H1 (cell line): ENCODE measurements at regions not wholly inside any gene's neighbourhood (a gene's known extent, or its start where the extent isn't known, plus 50 kb on each side); places are given as distances from the start of the nearest gene placed in this dataset.

ENCODE experiments used
- CTCF ChIA-PET: fragments of 300-600 bp; sonication (Branson Sonifier 250); formaldehyde crosslinking; loops from one replicate; lab custom pipeline; 2021; ENCODE audit not compliant: partially characterized antibody; lab: Charles Lee
- POLR2A ChIA-PET: fragments of 300-600 bp; sonication (Branson Sonifier 250); formaldehyde crosslinking; loops from one replicate; lab custom pipeline; 2021; ENCODE audit warnings: inconsistent platforms; ENCODE audit not compliant: partially characterized antibody; lab: Charles Lee
- DNase-seq, 2 experiments: peaks; one replicate each; pipeline versions ENCODE4 v3.0.0 to v3.0.0-alpha.2; 2010 to 2022; ENCODE audit warnings: low spot score in 2 of 2, low read depth in 1 of 2, mixed read lengths in 1 of 2
- FAIRE-seq: peaks from 2 replicates; lab custom pipeline; 2011; peaks lifted over from hg19 to GRCh38; lab: Jason Lieb, UNC
- H2AFZ ChIP-seq: 2 replicates; pipeline ENCODE4 v1.8.1; 2012; ENCODE audit warnings: low read length, inconsistent platforms
- H2AK5ac ChIP-seq: 2 replicates; pipeline ENCODE4 v1.6.1; 2013; ENCODE audit warnings: low read depth, low read length
- H2BK120ac ChIP-seq: replicated peaks from 2 replicates; pipeline ENCODE3; 2013; ENCODE audit warnings: low read depth, low read length, inconsistent platforms
- H2BK12ac ChIP-seq: 2 replicates; pipeline ENCODE4 v1.6.1; 2013; ENCODE audit warnings: low read depth, low read length
- H2BK15ac ChIP-seq: 2 replicates; pipeline ENCODE4 v1.6.1; 2013; ENCODE audit warnings: low read length
- H2BK20ac ChIP-seq: 2 replicates; pipeline ENCODE4 v1.6.1; 2013; ENCODE audit warnings: low read length
- H2BK5ac ChIP-seq: 2 replicates; pipeline ENCODE4 v1.6.1; 2013; ENCODE audit warnings: low read depth, low read length
- H3K14ac ChIP-seq: 2 replicates; pipeline ENCODE4 v1.6.1; 2013; ENCODE audit warnings: inconsistent platforms; ENCODE audit not compliant: insufficient read length
- H3K18ac ChIP-seq: 2 replicates; pipeline ENCODE4 v1.6.1; 2013; ENCODE audit warnings: low read length; ENCODE audit errors: extremely low read depth
- H3K23ac ChIP-seq: 2 replicates; pipeline ENCODE4 v1.6.1; 2013; ENCODE audit warnings: inconsistent platforms; ENCODE audit not compliant: insufficient read length
- H3K23me2 ChIP-seq: 2 replicates; pipeline ENCODE4 v1.6.1; 2013; ENCODE audit warnings: low read depth, low read length
- H3K27ac ChIP-seq: 2 replicates; pipeline ENCODE4 v1.6.1; 2011; ENCODE audit warnings: low read depth, low read length, inconsistent platforms
- H3K27me3 ChIP-seq, 4 experiments: replicated peaks in 1 of 4; 1 replicate in 1 of 4; 2 replicates in 3 of 4; pipeline versions ENCODE4 v1.6.1 to v1.8.1; 2011 to 2013; ENCODE audit warnings: low read length in 3 of 4, mild to moderate bottlenecking in 3 of 4, inconsistent platforms in 2 of 4, mixed read lengths in 2 of 4, moderate library complexity in 1 of 4; ENCODE audit not compliant: control insufficient read depth in 3 of 4, insufficient read depth in 3 of 4; ENCODE audit errors: extremely low read depth in 1 of 4
- H3K36me3 ChIP-seq, 4 experiments: 2 replicates each; pipeline versions ENCODE4 v1.6.1 to v1.8.1; 2011 to 2013; ENCODE audit warnings: mild to moderate bottlenecking in 4 of 4, low read length in 3 of 4, moderate library complexity in 2 of 4, control low read depth in 1 of 4, inconsistent platforms in 1 of 4; ENCODE audit not compliant: insufficient read depth in 4 of 4, control insufficient read depth in 2 of 4
- H3K4ac ChIP-seq: replicated peaks from 2 replicates; pipeline ENCODE3; 2013; ENCODE audit warnings: low read length, low read depth, mixed read lengths, inconsistent platforms; ENCODE audit not compliant: insufficient read length
- H3K4me1 ChIP-seq, 4 experiments: replicated peaks in 1 of 4; 1 replicate in 1 of 4; 2 replicates in 3 of 4; pipeline versions ENCODE4 v1.6.1 to v1.8.1; 2011 to 2013; ENCODE audit warnings: low read length in 3 of 4, inconsistent platforms in 2 of 4, mixed read lengths in 1 of 4; ENCODE audit not compliant: insufficient read depth in 4 of 4, control insufficient read depth in 3 of 4
- H3K4me2 ChIP-seq, 2 experiments: 2 replicates each; pipeline versions ENCODE4 v1.6.1 to v1.8.1; 2011 to 2013; ENCODE audit warnings: low read depth in 2 of 2, low read length in 2 of 2, control low read depth in 1 of 2, inconsistent platforms in 1 of 2, mild to moderate bottlenecking in 1 of 2; ENCODE audit not compliant: insufficient read depth in 1 of 2
- H3K4me3 ChIP-seq, 4 experiments: fragments of 200-600, 300-600 bp in 1 of 4; sonication (generic), shearing (Covaris generic), sonication (Bioruptor Twin) in 1 of 4; 2 replicates each; pipeline versions ENCODE4 v1.5.1 to v1.8.1; 2011 to 2016; ENCODE audit warnings: low read length in 4 of 4, low read depth in 3 of 4, control low read depth in 2 of 4, inconsistent platforms in 2 of 4, mild to moderate bottlenecking in 2 of 4, mixed read lengths in 1 of 4, moderate library complexity in 1 of 4; ENCODE audit not compliant: insufficient read depth in 2 of 4; ENCODE audit errors: extremely low read depth in 1 of 4
- H3K56ac ChIP-seq: replicated peaks from 2 replicates; pipeline ENCODE3; 2013; ENCODE audit warnings: low read depth, mild to moderate bottlenecking, mixed read lengths, low read length, inconsistent platforms; ENCODE audit not compliant: insufficient read length
- H3K79me1 ChIP-seq: 2 replicates; pipeline ENCODE4 v1.6.1; 2013; ENCODE audit warnings: low read depth, low read length, control low read depth
- H3K79me2 ChIP-seq, 2 experiments: 2 replicates each; pipeline versions ENCODE4 v1.6.1 to v1.8.1; 2012 to 2013; ENCODE audit warnings: low read length in 2 of 2, mild to moderate bottlenecking in 2 of 2, inconsistent platforms in 1 of 2; ENCODE audit not compliant: insufficient read depth in 2 of 2, control insufficient read depth in 1 of 2
- H3K9ac ChIP-seq, 4 experiments: replicated peaks in 1 of 4; 1 replicate in 1 of 4; 2 replicates in 3 of 4; pipeline versions ENCODE4 v1.6.1 to v1.8.1; 2011 to 2013; ENCODE audit warnings: low read depth in 3 of 4, low read length in 3 of 4, control low read depth in 2 of 4, mild to moderate bottlenecking in 2 of 4, moderate library complexity in 2 of 4, inconsistent platforms in 1 of 4; ENCODE audit errors: extremely low read depth in 1 of 4
- H3K9me3 ChIP-seq, 2 experiments: 2 replicates each; pipeline versions ENCODE4 v1.6.1 to v1.8.1; 2012 to 2013; ENCODE audit warnings: mild to moderate bottlenecking in 2 of 2, moderate library complexity in 2 of 2, control low read depth in 1 of 2, inconsistent platforms in 1 of 2, low read depth in 1 of 2, low read length in 1 of 2, mixed read lengths in 1 of 2; ENCODE audit not compliant: insufficient read depth in 2 of 2
- H4K20me1 ChIP-seq, 2 experiments: replicated peaks in 1 of 2; 2 replicates each; pipeline versions ENCODE3 to v1.8.1; 2011 to 2013; ENCODE audit warnings: inconsistent platforms in 2 of 2, low read length in 2 of 2, mild to moderate bottlenecking in 1 of 2; ENCODE audit not compliant: insufficient read depth in 2 of 2, control insufficient read depth in 1 of 2
- H4K5ac ChIP-seq: 2 replicates; pipeline ENCODE4 v1.6.1; 2013; ENCODE audit warnings: low read length, low read depth, mixed read lengths, inconsistent platforms; ENCODE audit not compliant: insufficient read length
- H4K8ac ChIP-seq: 2 replicates; pipeline ENCODE4 v1.8.0; 2013; ENCODE audit warnings: mild to moderate bottlenecking, moderate library complexity, low read length, inconsistent platforms; ENCODE audit not compliant: insufficient read depth; ENCODE audit errors: extremely low read depth
- H4K91ac ChIP-seq: replicated peaks from 2 replicates; pipeline ENCODE3; 2013; ENCODE audit warnings: low read length, mixed read lengths, inconsistent platforms; ENCODE audit not compliant: insufficient read length
- MAFK ChIP-seq: IDR thresholded peaks from 2 replicates; pipeline ENCODE4 v1.6.1; 2012; ENCODE audit warnings: low read depth, mild to moderate bottlenecking, improper control_type of control experiment, low read length
- RBBP5 ChIP-seq: IDR thresholded peaks from 2 replicates; pipeline ENCODE4 v1.7.1; 2012; ENCODE audit warnings: low read depth, mild to moderate bottlenecking, inconsistent platforms, low read length, moderate library complexity, borderline replicate concordance
- SP4 ChIP-seq: IDR thresholded peaks from 2 replicates; pipeline ENCODE4 v1.6.1; 2012; ENCODE audit warnings: low read length, inconsistent platforms

- Histone ChIP-seq H2AK5ac (no peak overlapping the region), H3K4me2 (no peak overlapping the region), H2BK5ac (no peak overlapping the region), H3K4me1 (no peaks in the 10 kb centered on the region), H3K23me2 (no peaks in the 10 kb centered on the region), H2BK12ac (no peak overlapping the region), H3K4me3 (no peak overlapping the region), H3K56ac (no peak overlapping the region), H3K36me3 (no peaks in the 10 kb centered on the region), H3K9ac (no peak overlapping the region), H3K27me3 (no peaks in the 10 kb centered on the region), H3K23ac (no peak overlapping the region), H4K8ac (no peak overlapping the region), H4K91ac (no peak overlapping the region), H4K5ac (no peak overlapping the region), H2AFZ (no peak overlapping the region), H2BK120ac (no peak overlapping the region), H3K79me2 (no peaks in the 10 kb centered on the region), H2BK20ac (no peak overlapping the region), H3K27ac (no peak overlapping the region), H3K14ac (no peak overlapping the region), H3K4ac (no peak overlapping the region), H3K18ac (no peak overlapping the region), H4K20me1 (no peaks in the 10 kb centered on the region), H3K79me1 (no peaks in the 10 kb centered on the region), H3K9me3 (no peaks in the 10 kb centered on the region), H2BK15ac (no peak overlapping the region)
- DNase-seq = no peak
- CTCF ChIA-PET = no interaction called here
- POLR2A ChIA-PET = no interaction called here
- no peak for FAIRE-seq
- TF ChIP-seq MAFK = no peak
- TF ChIP-seq RBBP5 = no peak
- no peak for TF ChIP-seq SP4
These were observed 66.1 kb downstream of the AGTR2 start for GRCh38 chrX:116236666-116237065.
